Mammary epithelial cell (primary cell): ENCODE measurements at regions not wholly inside any gene's neighbourhood (a gene's known extent, or its start where the extent isn't known, plus 50 kb on each side); places are given as distances from the start of the nearest gene placed in this dataset.

Experiments used
- CTCF ChIP-seq, 2 donors: IDR thresholded peaks in 1 of 2; conservative IDR thresholded peaks in 1 of 2; 2 replicates each; pipeline ENCODE4 v1.5.1; 2011 to 2012; ENCODE audit warnings: inconsistent platforms in 2 of 2, low read length in 2 of 2, mild to moderate bottlenecking in 2 of 2, control low read depth in 1 of 2, low read depth in 1 of 2; ENCODE audit not compliant: insufficient read depth in 1 of 2; ENCODE audit errors: extremely low read depth in 1 of 2
- EZH2 ChIP-seq: IDR thresholded peaks from 2 replicates; pipeline ENCODE4 v1.6.1; 2012; ENCODE audit warnings: low read length, inconsistent platforms, borderline replicate concordance

- TF ChIP-seq EZH2 (no peak), CTCF (conservative IDR thresholded peaks at IDR 0.05 in 1 of 2, IDR thresholded peaks at IDR 0.05 in 1 of 2; ENCODE audit: extremely low read depth in 1 of 2, insufficient read depth in 1 of 2, low read depth in 1 of 2, low read length in 2 of 2) (no peak)
Observed at GRCh38 chr14:54086767-54087166, 130.1 kb upstream of the BMP4 start.
